IMR-90 (cell line): ENCODE measurements at regions not wholly inside any gene's neighbourhood (a gene's known extent, or its start where the extent isn't known, plus 50 kb on each side); places are given as distances from the start of the nearest gene placed in this dataset.

ENCODE experiments used
- BHLHE40 ChIP-seq: fragments of 150-350 bp; IDR thresholded peaks from 2 replicates; pipeline ENCODE4 v1.6.1; 2016; ENCODE audit warnings: mild to moderate bottlenecking, low read depth, low read length
- CHD1 ChIP-seq: IDR thresholded peaks from 2 replicates; pipeline ENCODE4 v1.6.1; 2012; ENCODE audit warnings: low read depth, low read length, improper control_type of control experiment
- ELK1 ChIP-seq: fragments of 150-350 bp; IDR thresholded peaks from 2 replicates; pipeline ENCODE4 v1.6.1; 2016; ENCODE audit warnings: low read depth, mild to moderate bottlenecking, low read length, moderate library complexity, borderline replicate concordance
- POLR2A ChIP-seq: IDR thresholded peaks from 2 replicates; pipeline ENCODE4 v1.6.1; 2012; ENCODE audit warnings: mild to moderate bottlenecking, low read depth, low read length
- RAD21 ChIP-seq: IDR thresholded peaks from 2 replicates; pipeline ENCODE4 v1.6.1; 2012; ENCODE audit warnings: low read length, improper control_type of control experiment
- RCOR1 ChIP-seq: IDR thresholded peaks from 2 replicates; pipeline ENCODE4 v1.6.1; 2012; ENCODE audit warnings: mild to moderate bottlenecking, low read length, improper control_type of control experiment; ENCODE audit not compliant: insufficient replicate concordance
- SMC3 ChIP-seq: fragments of 150-350 bp; IDR thresholded peaks from 2 replicates; pipeline ENCODE4 v1.6.1; 2016; ENCODE audit warnings: low read depth, mild to moderate bottlenecking, antibody characterized with exemption, low read length, moderate library complexity
- TF ChIP-seq, protein P1 (sequence below): conservative IDR thresholded peaks from 2 replicates; pipeline ENCODE4 v1.5.1; 2012; ENCODE audit warnings: mild to moderate bottlenecking, low read depth, low read length, improper control_type of control experiment

GRCh38 chr1:195173753-195174152 lies 1434.5 kb downstream of the KCNT2 start:
- TF ChIP-seq CHD1 (no peak), SMC3 (no peak), POLR2A (no peak), ELK1 (no peak), RAD21 (no peak), BHLHE40 (no peak), RCOR1 (no peak)
- TF ChIP-seq, protein P1, sequence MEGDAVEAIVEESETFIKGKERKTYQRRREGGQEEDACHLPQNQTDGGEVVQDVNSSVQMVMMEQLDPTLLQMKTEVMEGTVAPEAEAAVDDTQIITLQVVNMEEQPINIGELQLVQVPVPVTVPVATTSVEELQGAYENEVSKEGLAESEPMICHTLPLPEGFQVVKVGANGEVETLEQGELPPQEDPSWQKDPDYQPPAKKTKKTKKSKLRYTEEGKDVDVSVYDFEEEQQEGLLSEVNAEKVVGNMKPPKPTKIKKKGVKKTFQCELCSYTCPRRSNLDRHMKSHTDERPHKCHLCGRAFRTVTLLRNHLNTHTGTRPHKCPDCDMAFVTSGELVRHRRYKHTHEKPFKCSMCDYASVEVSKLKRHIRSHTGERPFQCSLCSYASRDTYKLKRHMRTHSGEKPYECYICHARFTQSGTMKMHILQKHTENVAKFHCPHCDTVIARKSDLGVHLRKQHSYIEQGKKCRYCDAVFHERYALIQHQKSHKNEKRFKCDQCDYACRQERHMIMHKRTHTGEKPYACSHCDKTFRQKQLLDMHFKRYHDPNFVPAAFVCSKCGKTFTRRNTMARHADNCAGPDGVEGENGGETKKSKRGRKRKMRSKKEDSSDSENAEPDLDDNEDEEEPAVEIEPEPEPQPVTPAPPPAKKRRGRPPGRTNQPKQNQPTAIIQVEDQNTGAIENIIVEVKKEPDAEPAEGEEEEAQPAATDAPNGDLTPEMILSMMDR: no peak
